ENCODE measurements at regions not wholly inside any gene's neighbourhood (a gene's known extent, or its start where the extent isn't known, plus 50 kb on each side); places are given as distances from the start of the nearest gene placed in this dataset.

GRCh38 chr12:76644950-76645349 is 85.4 kb upstream of the OSBPL8 start:
- H3K36me3 ChIP-seq (ENCODE audit: insufficient read depth, low read length, poor library complexity, severe bottlenecking): no peaks in the 10 kb centered on the region
- intact Hi-C loops (cut with micrococcal nuclease; ENCODE audit: unreplicated experiment): no loop called here

GRCh38 chr12:76645934-76646333 is 86.4 kb upstream of the OSBPL8 start:
- no TSS peak for BruUV-seq (replicated peaks)
- no peaks in the 10 kb centered on the region for H3K27me3 ChIP-seq (replicated peaks; ENCODE audit: insufficient read depth, low read depth, low read length, poor library complexity)
- POLR2A ChIA-PET (ENCODE audit: low non-redundant PET): no interaction called here
- TF ChIP-seq CTCF (conservative IDR thresholded peaks at IDR 0.05; ENCODE audit: low read depth, low read length) (no peak), EZH2 (IDR thresholded peaks at IDR 0.05; ENCODE audit: borderline replicate concordance, low read depth, low read length, poor library complexity, severe bottlenecking) (no peak)
- H3K4me1 ChIP-seq (ENCODE audit: insufficient read depth, low read length, poor library complexity, severe bottlenecking): no peaks in the 10 kb centered on the region
- DNase-seq (ENCODE audit: low spot score): no peak
- no peaks in the 10 kb centered on the region for H3K9me3 ChIP-seq (ENCODE audit: low read depth, low read length, poor library complexity, severe bottlenecking)
- no peak overlapping the region for H3K27ac ChIP-seq (ENCODE audit: low read depth, low read length, poor library complexity, severe bottlenecking)
- intact Hi-C loops (cut with micrococcal nuclease; ENCODE audit: unreplicated experiment): no loop called here
- no peak overlapping the region for H3K4me3 ChIP-seq (ENCODE audit: low read depth, low read length, poor library complexity, severe bottlenecking)
- CTCF ChIA-PET: no interaction called here
- no peaks in the 10 kb centered on the region for H3K36me3 ChIP-seq (ENCODE audit: insufficient read depth, low read length, poor library complexity, severe bottlenecking)

More at GRCh38 chr12:76644950-76645349, 85.4 kb upstream of the OSBPL8 start:
- no peaks in the 10 kb centered on the region for H3K4me1 ChIP-seq (ENCODE audit: insufficient read depth, low read length, poor library complexity, severe bottlenecking)
- H3K27ac ChIP-seq (ENCODE audit: low read depth, low read length, poor library complexity, severe bottlenecking): no peak overlapping the region
- no peak overlapping the region for H3K4me3 ChIP-seq (ENCODE audit: low read depth, low read length, poor library complexity, severe bottlenecking)
- BruUV-seq (replicated peaks): no TSS peak
- no peak for DNase-seq (ENCODE audit: low spot score)
- no peaks in the 10 kb centered on the region for H3K27me3 ChIP-seq (replicated peaks; ENCODE audit: insufficient read depth, low read depth, low read length, poor library complexity)
- H3K9me3 ChIP-seq (ENCODE audit: low read depth, low read length, poor library complexity, severe bottlenecking): no peaks in the 10 kb centered on the region
- ChIA-PET CTCF (no interaction called here), POLR2A (ENCODE audit: low non-redundant PET) (no interaction called here)
- TF ChIP-seq CTCF (conservative IDR thresholded peaks at IDR 0.05; ENCODE audit: low read depth, low read length) (no peak), EZH2 (IDR thresholded peaks at IDR 0.05; ENCODE audit: borderline replicate concordance, low read depth, low read length, poor library complexity, severe bottlenecking) (no peak)

GRCh38 chr12:76646366-76646765 is 86.8 kb upstream of the OSBPL8 start:
- BruUV-seq (replicated peaks): no TSS peak
- no peaks in the 10 kb centered on the region for H3K4me1 ChIP-seq (ENCODE audit: insufficient read depth, low read length, poor library complexity, severe bottlenecking)
- POLR2A ChIA-PET (ENCODE audit: low non-redundant PET): no interaction called here
- intact Hi-C loops (cut with micrococcal nuclease; ENCODE audit: unreplicated experiment): no loop called here
- no peak for DNase-seq (ENCODE audit: low spot score)
- no peaks in the 10 kb centered on the region for H3K36me3 ChIP-seq (ENCODE audit: insufficient read depth, low read length, poor library complexity, severe bottlenecking)
- H3K27ac ChIP-seq (ENCODE audit: low read depth, low read length, poor library complexity, severe bottlenecking): no peak overlapping the region
- H3K27me3 ChIP-seq (replicated peaks; ENCODE audit: insufficient read depth, low read depth, low read length, poor library complexity): no peaks in the 10 kb centered on the region
- H3K9me3 ChIP-seq (ENCODE audit: low read depth, low read length, poor library complexity, severe bottlenecking): no peaks in the 10 kb centered on the region
- CTCF ChIA-PET: no interaction called here
- no peak for TF ChIP-seq EZH2 (IDR thresholded peaks at IDR 0.05; ENCODE audit: borderline replicate concordance, low read depth, low read length, poor library complexity, severe bottlenecking)
- no peak for TF ChIP-seq CTCF (conservative IDR thresholded peaks at IDR 0.05; ENCODE audit: low read depth, low read length)
- H3K4me3 ChIP-seq (ENCODE audit: low read depth, low read length, poor library complexity, severe bottlenecking): no peak overlapping the region

All from A673 (cell line).